Stomach (tissue), 8 donors: ENCODE measurements at regions not wholly inside any gene's neighbourhood (a gene's known extent, or its start where the extent isn't known, plus 50 kb on each side); places are given as distances from the start of the nearest gene placed in this dataset.

Experiments
- DNase-seq, 2 donors: peaks; one replicate each; pipeline versions ENCODE4 v3.0.0 to v3.0.0-alpha.2; 2013 to 2019
- H3K27ac ChIP-seq, 5 donors: fragments of 200-600 bp in 4 of 5; sonication (generic) in 4 of 5; one replicate each; pipeline ENCODE4 v1.5.1; 2013 to 2019; ENCODE audit warnings: mild to moderate bottlenecking in 1 of 5, moderate library complexity in 1 of 5
- H3K27me3 ChIP-seq, 3 donors: fragments of 200-600 bp; sonication (generic); one replicate each; pipeline ENCODE4 v1.5.1; 2017 to 2019; ENCODE audit warnings: mixed run types in 1 of 3
- H3K36me3 ChIP-seq, 4 donors: fragments of 200-600 bp; sonication (generic); 1 replicate in 3 of 4; 2 replicates in 1 of 4; pipeline ENCODE4 v1.5.1; 2016 to 2019
- H3K4me1 ChIP-seq, 4 donors: fragments of 200-600 bp; sonication (generic); one replicate each; pipeline ENCODE4 v1.5.1; 2016 to 2019
- H3K4me3 ChIP-seq, 4 donors: fragments of 200-600 bp; sonication (generic) in 3 of 4; one replicate each; pipeline ENCODE4 v1.5.1; 2016 to 2019; ENCODE audit warnings: mild to moderate bottlenecking in 1 of 4
- H3K9me3 ChIP-seq, 4 donors: fragments of 200-600 bp; sonication (generic); one replicate each; pipeline ENCODE4 v1.5.1; 2016 to 2019
- CTCF ChIP-seq, 7 experiments: fragments of 450-650 bp in 4 of 7; fragments of 200-600 bp in 3 of 7; sonication (generic) in 3 of 7; IDR thresholded peaks; one replicate each; pipeline ENCODE4 v1.5.1; 2016 to 2019; ENCODE audit warnings: antibody characterized with exemption in 7 of 7, control low read depth in 2 of 7, mild to moderate bottlenecking in 1 of 7
- EP300 ChIP-seq: sonication (generic); formaldehyde crosslinking; IDR thresholded peaks from one replicate; pipeline ENCODE4 v1.6.1; 2017; ENCODE audit warnings: antibody characterized with exemption
- POLR2A ChIP-seq, 4 donors: fragments of 450-650 bp; IDR thresholded peaks; one replicate each; pipeline ENCODE4 v1.6.1; 2016; ENCODE audit warnings: antibody characterized with exemption in 4 of 4, control low read depth in 2 of 4, mild to moderate bottlenecking in 1 of 4, moderate library complexity in 1 of 4
- POLR2AphosphoS5 ChIP-seq, 3 donors: sonication (generic); formaldehyde crosslinking; IDR thresholded peaks; one replicate each; pipeline ENCODE4 v1.6.1; 2016; ENCODE audit warnings: antibody characterized with exemption in 3 of 3
- WGBS, 5 donors: extraction: QIAGEN DNeasy Blood & Tissue Kit in 3 of 5; methylation state at CpG; one replicate each; pipeline versions ENCODE4 v1.1.5 to v1.1.7; 2013 to 2018; 5-methylcytosine and 5-hydroxymethylcytosine counted together
- intact Hi-C: fragments of 100-400 bp; cut with DNase I; formaldehyde crosslinking; loops from one replicate; pipeline ENCODE4 v1.15.1; 2023; ENCODE audit warnings: low total_unique reads
- donor health status: healthy with polysubstance abuse.
- donor health status: Bipolar disorder and iron deficiency.
- donor health status: healthy.

GRCh38 chr15:39364721-39365120 lies 216.2 kb upstream of the THBS1 start:
- TF ChIP-seq POLR2AphosphoS5 (IDR thresholded peaks at IDR 0.05) (no peak), EP300 (no peak)
- intact Hi-C loops = no loop called here
- Histone ChIP-seq H3K9me3 (peaks cover 0 to 1% (median 0%) of the 10 kb centered on the region in 4 donors), H3K4me3 (no peak overlapping the region), H3K27me3 (no peaks in the 10 kb centered on the region), H3K27ac (no peak overlapping the region), H3K4me1 (peaks cover 0 to 2% (median 0%) of the 10 kb centered on the region in 4 donors), H3K36me3 (no peaks in the 10 kb centered on the region)
- WGBS, 5 donors = 78 to 93% (median 89%) methylated on average over 1 of the region's 1 CpG
- no peak for DNase-seq

GRCh38 chr15:39365161-39365560 lies 215.7 kb upstream of the THBS1 start:
- WGBS, 5 donors = 88 to 98% (median 94%) methylated on average over 2 of the region's 2 CpGs
- no peaks in the 10 kb centered on the region for H3K36me3 ChIP-seq

GRCh38 chr15:39365873-39366272 lies 215.0 kb upstream of the THBS1 start:
- peaks cover 0 to 11% (median 0%) of the 10 kb centered on the region in 4 donors for H3K9me3 ChIP-seq
- H3K4me3 ChIP-seq = no peak overlapping the region
- no peak for DNase-seq
- no peaks in the 10 kb centered on the region for H3K27me3 ChIP-seq
- no peaks in the 10 kb centered on the region for H3K4me1 ChIP-seq
- intact Hi-C loops = no loop called here
- WGBS, 5 donors = 86 to 95% (median 89%) methylated on average over 4 of the region's 4 CpGs
- no peak overlapping the region for H3K27ac ChIP-seq
- TF ChIP-seq POLR2A (IDR thresholded peaks at IDR 0.05) (no peak), CTCF (IDR thresholded peaks at IDR 0.05) (no peak), EP300 (no peak), POLR2AphosphoS5 (IDR thresholded peaks at IDR 0.05) (no peak)
- no peaks in the 10 kb centered on the region for H3K36me3 ChIP-seq

More at GRCh38 chr15:39365161-39365560, 215.7 kb upstream of the THBS1 start:
- no peak overlapping the region for H3K27ac ChIP-seq
- no peaks in the 10 kb centered on the region for H3K4me1 ChIP-seq
- H3K27me3 ChIP-seq = no peaks in the 10 kb centered on the region
- intact Hi-C loops = no loop called here
- no peak for TF ChIP-seq EP300
- no peak for TF ChIP-seq POLR2A (IDR thresholded peaks at IDR 0.05)
- no peak for TF ChIP-seq CTCF (IDR thresholded peaks at IDR 0.05)
- TF ChIP-seq POLR2AphosphoS5 (IDR thresholded peaks at IDR 0.05) = no peak
- DNase-seq = no peak
- H3K9me3 ChIP-seq = peaks cover 0 to 6% (median 0%) of the 10 kb centered on the region in 4 donors
- H3K4me3 ChIP-seq = no peak overlapping the region

GRCh38 chr15:39367596-39367995 lies 213.3 kb upstream of the THBS1 start:
- whole genome bisulfite sequencing, 5 donors = 81 to 91% (median 84%) methylated on average over 1 of the region's 1 CpG
- Histone ChIP-seq H3K4me3 (no peak overlapping the region), H3K36me3 (no peaks in the 10 kb centered on the region), H3K27me3 (no peaks in the 10 kb centered on the region), H3K27ac (no peak overlapping the region), H3K4me1 (no peaks in the 10 kb centered on the region), H3K9me3 (peaks cover 0 to 24% (median 11%) of the 10 kb centered on the region in 4 donors)
- DNase-seq = no peak
- intact Hi-C loops = no loop called here
- no peak for TF ChIP-seq POLR2A (IDR thresholded peaks at IDR 0.05)
- TF ChIP-seq POLR2AphosphoS5 (IDR thresholded peaks at IDR 0.05) = no peak
- TF ChIP-seq CTCF (IDR thresholded peaks at IDR 0.05) = no peak
- TF ChIP-seq EP300 = no peak

- peaks cover 0 to 24% (median 11%) of the 10 kb centered on the region in 4 donors for H3K9me3 ChIP-seq
- no peak overlapping the region for H3K4me3 ChIP-seq
- TF ChIP-seq POLR2A (IDR thresholded peaks at IDR 0.05) = no peak
- no peak for TF ChIP-seq EP300
- TF ChIP-seq POLR2AphosphoS5 (IDR thresholded peaks at IDR 0.05) = no peak
- no peak for TF ChIP-seq CTCF (IDR thresholded peaks at IDR 0.05)
- 87 to 100% (median 96%) methylated on average over 1 of the region's 1 CpG for WGBS, 5 donors
- no peaks in the 10 kb centered on the region for H3K27me3 ChIP-seq
- DNase-seq = no peak
- no peaks in the 10 kb centered on the region for H3K4me1 ChIP-seq
- intact Hi-C loops = no loop called here
- no peaks in the 10 kb centered on the region for H3K36me3 ChIP-seq
- no peak overlapping the region for H3K27ac ChIP-seq
These were observed 211.1 kb upstream of the THBS1 start for GRCh38 chr15:39369768-39370167.
